Stimulated activated naive CD8-positive, alpha-beta T cell treated with anti-CD3 and anti-CD28 coated beads, Interleukin-15, amount 100 ng/mL, for 72 hours (primary cell): ENCODE measurements at regions not wholly inside any gene's neighbourhood (a gene's known extent, or its start where the extent isn't known, plus 50 kb on each side); places are given as distances from the start of the nearest gene placed in this dataset.

ENCODE experiments used
- ATAC-seq: fragments of 150-1000 bp; cut with Tn5 transposase; 2 replicates; pipeline ENCODE4 v1.10.0; 2021; ENCODE audit warnings: mild to moderate bottlenecking, moderate library complexity
- DNase-seq, 2 donors: peaks; one replicate each; pipeline ENCODE4 v3.0.0; 2021 to 2022
- H3K27ac Mint-ChIP-seq, 2 donors: one replicate each; pipeline ENCODE4 v1.8.0; 2022; ENCODE audit warnings: mild to moderate bottlenecking in 2 of 2, mixed read lengths in 2 of 2, moderate library complexity in 2 of 2
- H3K27me3 Mint-ChIP-seq: one replicate; pipeline ENCODE4 v1.8.0; 2022; ENCODE audit warnings: mixed read lengths
- H3K4me1 Mint-ChIP-seq: one replicate; pipeline ENCODE4 v1.8.0; 2022; ENCODE audit warnings: mild to moderate bottlenecking, mixed read lengths
- H3K4me3 Mint-ChIP-seq, 2 donors: one replicate each; pipeline ENCODE4 v1.8.0; 2022; ENCODE audit warnings: mild to moderate bottlenecking in 2 of 2, mixed read lengths in 2 of 2, moderate library complexity in 1 of 2
- H3K9me3 Mint-ChIP-seq, 2 donors: one replicate each; pipeline ENCODE4 v1.8.0; 2022; ENCODE audit warnings: mixed read lengths in 2 of 2

DNA sequence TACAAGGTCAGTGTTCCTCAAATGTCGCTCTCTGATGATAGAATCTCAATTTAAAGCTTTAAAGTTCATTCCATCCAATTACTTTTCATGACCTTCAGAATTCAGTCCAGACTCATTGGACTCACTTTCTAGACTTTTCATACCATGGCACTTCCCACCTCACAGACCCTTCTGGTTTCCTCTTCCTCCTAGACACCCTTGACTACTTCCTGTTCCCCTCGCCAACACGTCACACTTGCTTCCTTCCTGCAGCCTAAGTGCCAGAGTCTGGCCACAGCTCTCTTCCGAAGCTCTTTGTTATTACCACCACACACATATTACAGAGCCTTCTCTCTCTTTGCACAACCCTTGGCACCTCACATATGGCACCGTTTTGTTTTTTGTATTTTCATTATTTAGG lies 59.1 kb upstream of the UMPS start:
- peak; percentile 45 for ATAC-seq
- Mint-ChIP-seq H3K4me1 (peaks cover 15% of the 10 kb centered on the region), H3K27ac (peak overlapping the region; percentile 3 to 75), H3K4me3 (peak overlapping the region in 1 of 2 donors; percentile 4), H3K27me3 (peaks cover 6% of the 10 kb centered on the region), H3K9me3 (peaks cover 9 to 14% of the 10 kb centered on the region in 2 donors)
- no peak for DNase-seq

DNA sequence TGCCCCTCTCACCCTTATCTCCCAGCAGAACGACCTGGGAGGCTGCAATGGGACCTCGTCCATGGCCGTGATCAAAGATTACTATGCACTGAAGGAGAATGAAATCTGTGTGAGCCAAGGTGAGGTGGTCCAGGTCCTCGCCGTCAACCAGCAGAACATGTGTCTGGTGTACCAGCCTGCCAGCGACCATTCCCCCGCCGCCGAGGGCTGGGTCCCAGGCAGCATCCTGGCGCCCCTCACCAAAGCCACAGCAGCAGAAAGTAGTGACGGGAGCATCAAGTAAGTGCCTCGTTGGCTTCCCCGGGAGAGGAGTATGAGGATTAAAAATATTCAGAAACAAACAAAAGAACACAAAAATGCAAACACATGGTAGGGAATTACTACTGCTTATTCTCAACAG lies 55.9 kb upstream of the UMPS start:
- Mint-ChIP-seq H3K27me3 (peaks cover 6% of the 10 kb centered on the region), H3K4me3 (no peak overlapping the region), H3K27ac (no peak overlapping the region), H3K9me3 (peaks cover 9 to 14% of the 10 kb centered on the region in 2 donors), H3K4me1 (peaks cover 15% of the 10 kb centered on the region)
- no peak for DNase-seq
- ATAC-seq: no peak

DNA sequence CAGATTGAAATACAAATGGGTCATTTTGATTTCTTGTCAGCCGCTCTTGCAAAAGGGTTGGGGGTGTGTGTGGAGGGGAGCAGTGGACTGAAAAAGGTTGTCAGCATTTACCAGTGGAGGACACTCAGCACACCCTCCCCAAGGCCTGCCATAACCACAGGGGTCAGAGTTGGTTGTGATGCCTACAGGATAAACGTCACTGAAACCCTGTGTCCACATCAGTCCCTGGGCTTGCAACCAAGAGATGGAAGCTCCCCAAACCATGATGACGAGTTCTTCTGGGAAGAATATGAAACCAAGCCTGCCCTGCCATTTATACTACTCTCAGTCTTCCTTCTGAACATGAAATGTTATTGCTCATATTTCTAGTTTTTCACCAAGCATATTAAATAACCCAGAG lies 54.0 kb upstream of the UMPS start:
- peaks cover 2 to 6% of the 10 kb centered on the region in 2 donors for H3K9me3 Mint-ChIP-seq
- H3K4me3 Mint-ChIP-seq: no peak overlapping the region
- H3K27me3 Mint-ChIP-seq: peaks cover 15% of the 10 kb centered on the region
- peaks cover 8% of the 10 kb centered on the region for H3K4me1 Mint-ChIP-seq
- no peak overlapping the region for H3K27ac Mint-ChIP-seq
- DNase-seq (no peak), ATAC-seq (no peak)

DNA sequence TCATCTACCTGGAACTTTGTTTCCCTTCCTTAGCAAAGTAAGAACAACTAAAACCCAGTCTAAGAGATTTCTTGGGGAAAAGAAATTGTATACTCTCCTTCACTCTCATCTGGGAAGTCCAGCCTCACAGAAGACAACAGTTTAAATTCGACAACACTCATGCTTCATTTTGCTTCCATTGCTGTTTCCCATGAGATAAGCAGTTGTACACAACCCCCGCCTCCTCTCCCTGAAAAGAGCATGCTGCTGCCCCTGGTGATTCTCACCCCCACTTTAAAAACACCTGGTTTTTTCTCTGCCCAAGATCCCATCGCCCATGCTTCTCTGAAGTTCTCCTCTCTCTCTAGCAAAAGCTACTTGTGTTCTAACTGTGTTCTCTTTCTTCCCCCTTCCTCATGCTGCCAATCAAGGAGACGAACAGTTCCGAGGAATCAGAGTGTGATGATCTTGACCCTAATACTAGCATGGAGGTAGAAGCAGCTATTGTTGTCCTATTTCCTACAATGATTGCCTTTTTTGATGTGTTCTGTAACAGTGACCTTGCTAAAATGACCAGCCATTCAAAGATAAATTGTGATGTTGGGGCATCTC lies 51.1 kb upstream of the UMPS start:
- Mint-ChIP-seq H3K9me3 (no peaks in the 10 kb centered on the region), H3K27ac (no peak overlapping the region), H3K4me1 (no peaks in the 10 kb centered on the region), H3K27me3 (peaks cover 25% of the 10 kb centered on the region), H3K4me3 (no peak overlapping the region)
- DNase-seq (no peak), ATAC-seq (no peak)
